DMS 273 treated with DMSO at 0.1 percent for 48 hours (cell line): ENCODE measurements at regions not wholly inside any gene's neighbourhood (a gene's known extent, or its start where the extent isn't known, plus 50 kb on each side); places are given as distances from the start of the nearest gene placed in this dataset.

Experiments used
- DNase-seq: peaks from one replicate; lab custom pipeline; 2025; lab: John Stamatoyannopoulos, UW

DNA sequence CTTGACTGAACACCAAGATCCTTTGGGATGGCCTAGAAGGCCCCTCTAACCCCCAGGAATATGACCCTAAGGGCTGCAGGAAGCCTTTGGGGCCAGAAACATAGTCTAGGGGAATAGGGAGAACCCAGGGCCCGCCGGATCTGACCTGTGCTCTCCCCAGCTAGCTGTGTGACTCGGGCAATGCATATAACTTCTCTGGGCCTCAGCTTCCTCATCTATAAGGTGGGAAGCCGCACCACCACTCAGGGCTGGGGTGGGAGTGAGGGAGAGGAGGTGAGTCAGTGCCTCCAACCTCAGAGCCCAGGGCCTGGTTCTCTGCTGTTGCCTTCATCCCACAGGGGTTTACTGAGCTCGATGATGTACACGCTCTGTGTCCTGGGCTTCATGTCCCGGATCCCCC lies 434.4 kb downstream of the PTPRU start:
- DNase-seq = no peak

DNA sequence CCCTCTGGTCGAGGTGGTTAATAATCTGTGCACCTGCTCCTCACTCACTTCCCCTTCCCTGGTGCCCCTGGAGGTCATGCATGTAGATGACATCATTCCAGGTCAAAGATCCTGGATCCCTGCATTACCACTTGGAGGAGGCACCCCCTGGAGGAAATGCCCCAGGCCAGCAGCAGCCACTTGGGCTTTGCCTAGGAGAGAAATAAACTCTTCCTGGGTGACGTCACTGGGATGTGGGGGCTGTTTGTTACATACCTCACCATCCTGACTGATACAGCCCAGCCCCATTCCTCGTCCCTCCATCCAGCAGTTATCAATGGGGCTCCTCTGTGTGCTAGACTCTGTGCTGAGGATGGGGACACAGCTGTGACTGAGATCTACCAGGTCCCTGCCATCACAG lies 433.6 kb downstream of the PTPRU start:
- no peak for DNase-seq

DNA sequence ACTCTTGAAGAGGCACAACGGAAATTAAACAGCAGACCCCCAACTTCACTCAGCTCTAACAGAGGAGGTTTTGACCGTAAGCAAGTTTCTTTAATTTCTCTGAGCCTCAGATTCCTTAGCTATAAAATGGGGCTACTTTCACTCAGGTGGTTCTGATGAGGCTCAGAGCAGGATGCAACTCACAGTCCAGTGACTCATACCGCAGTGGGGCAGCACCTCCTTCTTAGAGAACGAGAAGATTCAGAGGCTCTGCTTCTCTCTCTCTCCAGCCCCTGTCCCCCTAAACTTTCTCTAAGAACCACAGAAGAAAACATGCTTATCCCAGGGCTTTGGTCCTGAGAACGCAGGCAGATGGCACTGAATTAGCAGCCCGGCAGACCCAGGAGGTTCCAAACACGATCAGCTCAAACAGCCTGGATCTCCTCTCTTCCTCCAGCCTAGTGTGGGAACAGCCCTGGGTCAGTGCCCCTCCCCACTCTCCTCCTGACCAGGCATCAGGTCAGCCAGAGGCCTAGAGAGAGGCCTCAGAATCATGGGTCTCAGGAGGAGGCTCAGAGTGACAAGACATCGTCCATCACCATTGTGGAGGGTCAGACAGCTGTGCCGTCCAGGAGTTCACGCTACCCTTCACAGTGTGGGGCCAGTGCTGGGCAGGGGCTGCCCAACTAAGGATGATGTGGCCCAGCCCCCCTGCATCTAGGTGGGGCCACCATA lies 433.0 kb downstream of the PTPRU start:
- no peak for DNase-seq

DNA sequence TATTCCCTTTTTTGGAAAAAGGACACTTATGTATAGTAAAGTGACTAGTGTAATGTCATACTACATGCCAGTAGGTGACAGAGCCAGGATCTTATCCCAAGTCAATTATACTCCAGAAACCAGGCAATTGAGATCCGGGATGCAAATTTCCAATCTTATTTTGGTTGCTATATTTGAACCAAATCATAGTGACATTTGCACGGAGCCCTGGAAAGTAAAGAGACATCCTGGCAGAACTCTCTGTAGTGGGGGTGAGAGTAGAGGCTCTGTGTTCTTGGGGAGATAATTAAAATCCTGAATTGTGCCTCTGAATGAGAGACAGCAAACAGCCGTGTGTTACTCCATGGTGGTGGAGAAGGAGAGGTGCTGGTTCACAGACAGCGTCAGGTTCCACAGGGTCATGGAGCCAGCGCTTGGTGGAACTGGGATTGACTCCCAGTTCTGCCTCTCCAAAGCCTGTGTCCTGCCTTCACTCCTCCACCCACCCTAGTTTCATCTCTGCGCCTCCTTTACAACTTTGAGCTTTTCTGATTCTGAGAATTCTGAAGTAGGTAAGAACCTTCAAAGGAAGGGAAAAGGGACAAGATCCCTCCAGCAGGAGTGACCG lies 432.3 kb downstream of the PTPRU start:
- DNase-seq = no peak

DNA sequence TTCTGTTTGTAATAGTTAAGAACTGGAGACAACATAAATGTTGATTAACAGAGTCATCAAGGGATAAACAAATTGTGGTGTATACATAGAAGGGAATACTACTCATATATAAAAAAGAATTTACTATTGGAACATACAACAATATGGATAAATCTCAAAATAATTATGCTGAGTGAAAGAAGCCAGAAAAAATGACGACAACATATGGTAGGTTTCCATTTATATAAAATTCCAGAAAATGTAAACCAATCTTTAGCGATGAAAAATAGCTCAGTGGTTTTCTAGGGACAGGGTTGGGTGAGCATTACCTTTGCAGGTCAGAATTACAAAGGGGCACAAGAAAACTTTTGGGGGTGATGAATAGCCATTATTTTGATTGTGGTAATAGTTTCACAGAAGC lies 431.6 kb downstream of the PTPRU start:
- DNase-seq = no peak

DNA sequence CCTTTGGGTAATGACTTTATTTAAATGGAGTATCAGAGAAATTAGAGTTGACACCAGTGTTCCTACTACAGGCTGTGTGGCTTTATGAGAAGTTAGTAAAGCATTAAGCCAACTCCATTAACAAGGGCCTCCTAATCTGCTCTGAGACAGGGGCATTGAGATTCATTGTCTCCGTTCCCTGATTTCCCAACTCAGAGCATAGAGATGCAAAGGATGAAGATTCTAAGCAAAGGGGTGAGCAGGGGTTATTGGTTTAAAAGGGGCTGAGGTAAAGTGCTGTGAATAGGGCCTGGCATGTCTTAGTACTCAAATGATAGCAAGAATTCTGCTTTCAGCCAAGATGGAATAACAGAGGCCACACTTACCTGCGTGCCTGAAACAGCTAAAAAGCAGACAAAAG lies 428.4 kb downstream of the PTPRU start:
- DNase-seq = no peak

DNA sequence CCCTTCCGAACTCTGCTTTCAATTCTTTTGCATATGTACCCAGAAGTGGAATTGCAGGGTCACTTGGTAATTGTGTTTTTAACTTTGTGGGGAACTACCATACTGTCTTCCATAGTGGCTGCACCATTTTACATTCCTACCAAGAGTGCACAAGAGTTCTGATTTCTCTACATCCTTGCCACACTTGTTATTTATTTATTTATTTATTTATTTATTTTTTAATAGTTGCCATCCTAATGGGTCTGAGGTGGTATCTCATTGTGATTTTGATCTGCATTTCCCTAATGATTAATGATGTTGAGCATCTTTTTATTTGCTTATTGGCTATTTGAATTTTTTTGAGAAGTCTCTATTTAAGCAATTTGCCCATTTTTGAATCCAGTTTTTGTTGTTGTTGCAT lies 422.4 kb downstream of the PTPRU start:
- DNase-seq = no peak

DNA sequence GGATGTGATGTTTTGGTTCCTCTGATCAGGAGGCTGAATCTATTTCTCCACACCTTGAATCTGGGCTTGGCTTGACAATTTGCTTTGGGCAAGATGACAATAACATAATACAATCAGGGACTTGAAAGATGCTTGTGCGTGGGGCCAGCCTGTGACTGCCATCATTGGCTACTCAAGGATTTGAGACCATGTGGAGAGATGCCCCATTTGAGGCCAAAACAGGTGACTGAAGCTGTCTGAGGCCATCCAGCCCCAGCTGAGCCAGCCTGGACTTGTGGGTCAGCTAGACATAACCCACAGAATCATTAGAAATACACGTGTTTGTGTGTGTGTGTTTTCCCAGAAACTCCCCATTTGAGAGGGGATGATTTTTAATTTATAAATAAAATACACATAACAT lies 421.5 kb downstream of the PTPRU start:
- DNase-seq = no peak

DNA sequence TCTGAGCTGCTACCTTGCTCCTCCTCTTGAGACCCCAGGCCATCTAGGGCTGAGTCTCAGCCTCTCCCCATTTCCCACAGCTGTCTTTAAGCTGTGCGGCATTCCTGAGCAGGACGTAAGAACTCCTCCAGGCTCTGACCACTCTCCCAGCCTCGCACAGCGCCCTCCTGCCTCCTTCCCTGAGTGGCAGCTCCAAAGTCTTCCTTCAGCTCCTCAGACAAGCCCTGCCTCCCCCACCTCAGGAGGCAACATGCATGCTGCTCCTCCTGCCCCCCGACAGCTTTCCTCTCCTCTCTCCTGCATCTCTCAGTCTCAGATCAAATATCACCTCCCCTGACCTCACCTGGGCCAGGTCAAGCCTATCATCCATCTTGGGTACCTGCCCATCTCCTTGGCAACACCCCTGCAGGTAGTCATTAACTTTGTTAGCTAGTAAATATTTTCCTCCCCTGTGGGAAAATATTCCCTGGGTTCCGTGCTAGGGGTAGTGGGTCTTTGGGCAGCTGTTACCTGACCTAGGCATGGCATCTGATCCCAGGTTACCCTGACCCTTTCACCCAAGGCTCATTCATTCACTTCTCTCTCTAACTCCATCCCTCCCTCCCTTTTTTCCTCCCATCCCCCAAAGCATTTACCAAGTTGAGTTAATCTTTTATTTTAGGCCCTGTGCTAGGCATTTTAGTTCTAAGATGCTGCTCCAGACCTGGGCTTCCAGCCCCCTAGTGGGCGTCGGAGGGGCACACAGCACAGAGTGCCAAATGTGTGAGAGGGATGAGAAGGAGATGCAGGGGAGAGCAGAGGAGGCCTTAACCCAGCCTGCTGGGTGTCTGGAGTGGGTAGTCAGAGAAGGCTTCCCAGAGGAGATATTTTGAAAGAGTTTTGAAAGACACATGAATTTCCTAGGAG lies 419.9 kb downstream of the PTPRU start:
- DNase-seq = no peak

DNA sequence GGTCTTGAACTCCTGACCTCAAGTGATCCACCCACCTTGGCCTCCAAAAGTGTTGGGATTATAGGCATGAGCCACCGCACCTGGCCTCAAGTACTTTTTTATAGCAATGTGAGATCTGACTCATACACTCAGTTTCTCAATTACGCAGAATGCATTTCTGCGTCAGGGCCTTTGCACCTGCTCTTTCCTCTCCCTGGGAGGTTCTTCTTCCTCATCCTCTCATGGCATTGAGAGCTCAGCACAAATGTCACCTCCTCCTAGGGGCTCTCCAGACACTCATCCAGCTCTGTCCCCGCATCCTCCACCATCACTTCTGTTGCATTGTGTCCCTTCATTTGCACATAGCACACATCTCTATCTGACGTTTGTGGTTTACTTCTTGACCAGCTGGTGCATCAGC lies 418.8 kb downstream of the PTPRU start:
- no peak for DNase-seq

DNA sequence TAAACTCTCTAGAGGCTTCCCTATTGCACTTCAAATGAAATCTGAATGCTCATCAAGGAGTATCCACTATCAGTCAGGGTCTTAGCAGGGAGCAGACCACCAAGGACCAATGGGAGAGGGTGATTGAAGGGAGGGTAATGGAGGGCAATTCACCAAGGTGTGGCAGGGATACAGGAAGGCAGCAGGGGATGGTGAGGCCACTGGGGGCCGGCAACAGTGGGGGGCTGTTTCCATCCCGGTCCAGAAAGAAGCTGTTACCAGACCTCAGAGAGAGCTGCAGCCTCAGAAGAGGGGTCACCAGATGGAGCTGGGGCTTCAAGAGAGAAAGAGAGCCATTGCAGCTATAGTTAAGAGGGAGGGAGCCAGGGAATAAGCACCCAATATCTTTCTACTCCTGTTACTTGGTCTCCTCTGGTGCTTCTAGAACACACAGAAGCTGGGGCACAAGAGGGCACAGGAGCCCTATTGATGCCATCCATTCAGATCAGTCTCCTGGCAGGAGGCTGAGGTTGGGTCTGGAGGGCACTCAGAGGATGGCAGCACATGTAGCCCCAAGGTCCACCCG lies 417.6 kb downstream of the PTPRU start:
- no peak for DNase-seq

DNA sequence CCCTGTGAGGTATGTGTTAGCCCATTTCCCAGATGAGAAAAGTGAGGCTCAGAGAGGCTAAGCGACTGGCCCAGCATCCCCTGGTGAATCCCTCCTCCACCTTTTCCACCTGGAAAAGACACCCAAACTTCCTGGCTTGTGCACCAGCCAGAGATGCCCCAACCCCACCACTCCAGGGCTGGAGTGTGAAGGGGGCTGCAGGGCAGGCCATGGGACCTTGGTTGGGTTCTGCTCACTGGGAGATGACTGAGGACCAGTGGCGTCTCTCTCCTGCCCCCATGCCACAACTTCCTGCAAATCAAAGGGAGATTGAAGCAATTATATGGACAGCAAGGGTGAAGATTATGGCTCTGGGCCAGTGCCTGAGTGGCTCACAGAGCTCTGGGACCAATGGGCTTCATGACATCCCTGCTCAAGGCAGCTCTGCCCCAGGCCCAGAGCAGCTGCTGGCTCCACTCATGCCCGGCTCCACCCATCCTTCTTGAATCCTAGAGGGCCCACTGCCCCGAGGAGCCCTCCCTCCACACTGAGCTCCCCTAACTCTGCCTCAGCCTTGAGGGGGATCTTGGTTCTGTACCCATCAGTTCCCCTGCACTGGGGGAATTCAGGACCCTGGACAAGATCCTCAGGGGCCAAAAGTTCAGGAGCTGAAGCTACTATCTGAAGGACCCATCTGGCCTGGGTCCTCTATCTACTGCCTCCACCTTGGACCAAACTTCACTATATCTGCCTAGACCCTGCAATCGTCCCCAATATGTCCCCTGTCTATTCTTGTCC lies 416.9 kb downstream of the PTPRU start:
- DNase-seq = no peak

DNA sequence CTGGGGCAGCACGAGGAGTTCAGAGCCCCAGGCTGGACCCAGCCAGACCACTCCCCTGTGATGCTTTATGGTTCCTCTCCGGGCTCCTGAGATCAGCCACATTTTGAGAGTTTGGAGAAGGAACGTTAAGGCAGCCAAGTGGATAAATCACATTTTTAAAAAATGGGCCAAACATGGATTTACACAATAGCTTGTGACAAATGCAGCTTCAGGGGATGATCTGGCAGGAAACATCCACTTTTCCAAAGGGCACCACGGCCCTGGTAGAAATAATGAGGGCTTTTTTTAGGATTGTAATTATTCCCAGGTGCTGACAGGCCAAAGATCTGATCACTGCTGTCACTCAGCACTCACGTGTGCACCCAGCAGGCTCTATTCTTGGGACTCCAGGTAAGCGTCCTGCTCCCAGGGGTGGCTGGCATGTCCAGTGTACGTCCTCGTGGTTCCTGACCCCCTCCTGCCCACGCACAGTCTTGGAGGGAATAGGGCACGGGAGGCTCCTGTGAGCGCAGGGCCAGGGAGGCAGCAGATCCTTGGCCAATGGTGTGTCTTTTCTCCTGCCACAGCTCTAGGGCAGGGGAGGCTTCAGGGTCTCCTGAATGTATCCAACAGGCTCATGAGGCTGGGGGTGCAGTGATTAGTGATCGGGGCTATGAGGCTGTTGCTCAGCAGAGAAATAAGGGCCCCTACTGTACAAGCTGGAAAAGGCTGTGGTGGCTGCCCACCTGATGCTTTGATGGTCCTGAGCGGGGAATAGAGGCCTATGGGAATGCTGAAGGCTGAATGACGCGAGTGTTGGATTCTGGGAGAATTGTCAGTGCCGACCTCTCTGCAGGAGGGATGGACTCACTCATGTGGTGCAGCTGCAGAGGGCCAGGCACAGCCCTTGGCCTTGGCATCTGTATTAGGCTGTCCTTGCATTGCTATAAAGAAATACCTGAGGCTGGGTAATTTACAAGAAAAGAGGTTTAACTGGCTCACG lies 415.7 kb downstream of the PTPRU start:
- no peak for DNase-seq

DNA sequence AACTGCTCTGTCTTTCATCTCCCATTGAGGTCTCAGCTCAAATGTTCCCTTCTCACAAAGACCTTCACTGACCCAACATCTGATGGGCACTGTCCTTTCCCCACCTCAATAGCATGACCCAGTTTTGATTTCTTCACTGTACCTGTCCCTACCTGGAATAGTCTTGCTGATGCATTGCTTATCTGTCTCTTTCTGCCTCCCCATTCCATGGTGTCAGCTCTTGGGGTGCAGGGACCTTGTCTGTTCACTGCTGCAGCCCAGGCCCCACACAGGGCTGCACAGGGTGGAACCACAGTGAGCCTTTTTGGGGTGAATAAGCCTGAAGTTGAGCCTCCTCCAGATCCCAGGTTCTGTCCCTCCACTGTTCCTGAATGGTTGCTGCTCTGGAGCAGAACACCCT lies 414.9 kb downstream of the PTPRU start:
- DNase-seq = no peak

DNA sequence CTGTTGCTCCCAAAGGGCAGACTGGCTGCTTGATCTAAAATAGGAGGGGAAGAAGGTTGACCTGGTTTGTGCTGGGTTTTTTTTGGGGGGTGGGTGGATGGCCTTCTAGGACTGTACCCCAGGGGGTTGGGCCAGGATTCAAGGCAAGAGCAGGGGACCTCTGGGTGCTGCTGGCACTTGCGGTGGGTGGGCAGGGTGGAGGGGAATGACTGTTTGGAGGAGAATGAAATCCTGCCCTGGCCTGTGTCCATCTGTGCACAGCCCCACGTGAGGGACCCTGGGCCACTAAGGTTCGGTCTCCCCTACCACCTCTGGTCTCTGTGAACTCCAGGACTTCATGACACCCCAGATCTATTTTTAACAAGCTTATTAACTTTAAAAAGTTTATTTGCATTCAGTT lies 414.2 kb downstream of the PTPRU start:
- no peak for DNase-seq

DNA sequence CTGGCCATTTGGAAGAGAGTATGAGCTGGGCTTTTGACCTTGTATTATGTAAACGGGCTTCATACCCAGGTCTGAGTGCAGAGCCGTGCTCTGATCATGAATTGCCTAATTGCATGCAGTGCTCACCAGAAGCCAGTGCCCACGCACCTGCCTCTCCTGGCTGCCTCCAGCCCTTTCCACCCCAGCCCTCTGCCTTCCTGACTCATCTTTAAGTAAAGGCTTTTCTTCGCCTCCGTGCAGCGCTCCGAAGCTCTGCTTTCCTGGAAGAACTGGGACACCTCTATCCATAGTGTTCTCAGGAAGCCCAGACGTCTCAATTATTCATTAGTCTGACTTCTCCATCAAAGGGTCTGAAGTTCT lies 413.7 kb downstream of the PTPRU start:
- DNase-seq = no peak

DNA sequence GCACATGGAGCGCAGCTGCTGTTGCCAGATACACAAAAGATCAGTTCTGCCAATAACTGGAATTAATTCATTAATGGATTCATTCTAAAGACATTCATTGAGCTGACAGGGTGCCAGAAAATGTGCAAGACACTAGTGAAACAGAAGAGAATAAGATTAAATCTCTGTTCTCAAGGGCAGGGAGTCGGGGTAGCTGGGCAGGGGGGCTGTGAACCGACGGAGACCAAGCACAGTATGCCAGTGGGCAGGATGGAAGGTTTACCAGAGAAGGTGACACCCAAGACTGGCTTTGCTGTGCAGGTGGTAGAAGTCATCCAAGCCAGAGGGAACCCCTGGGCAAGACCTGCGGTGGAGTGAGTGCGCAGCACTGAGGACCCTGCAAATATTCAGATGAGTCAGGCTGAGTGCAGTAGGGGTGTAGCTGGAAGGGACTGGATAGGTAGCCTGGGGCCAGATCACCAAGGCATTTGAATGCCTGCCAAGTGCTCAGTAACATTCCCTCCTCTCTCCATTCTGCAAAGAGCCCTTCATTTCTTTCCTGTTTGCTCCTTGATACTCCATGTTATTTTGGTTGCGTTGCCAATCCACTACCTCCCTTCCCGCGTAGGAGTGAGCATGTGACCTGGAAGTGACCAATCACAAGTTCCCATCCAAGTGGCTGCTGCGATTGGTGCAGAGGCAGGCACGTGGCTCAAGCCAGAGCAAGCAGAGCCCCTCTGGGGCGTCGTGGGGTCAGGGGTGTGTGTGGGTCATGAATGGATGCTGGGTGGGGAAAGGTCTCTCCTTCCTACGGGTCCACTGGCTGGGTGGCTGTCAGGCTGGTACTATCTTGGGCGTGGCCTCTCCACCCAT lies 413.1 kb downstream of the PTPRU start:
- DNase-seq = no peak

DNA sequence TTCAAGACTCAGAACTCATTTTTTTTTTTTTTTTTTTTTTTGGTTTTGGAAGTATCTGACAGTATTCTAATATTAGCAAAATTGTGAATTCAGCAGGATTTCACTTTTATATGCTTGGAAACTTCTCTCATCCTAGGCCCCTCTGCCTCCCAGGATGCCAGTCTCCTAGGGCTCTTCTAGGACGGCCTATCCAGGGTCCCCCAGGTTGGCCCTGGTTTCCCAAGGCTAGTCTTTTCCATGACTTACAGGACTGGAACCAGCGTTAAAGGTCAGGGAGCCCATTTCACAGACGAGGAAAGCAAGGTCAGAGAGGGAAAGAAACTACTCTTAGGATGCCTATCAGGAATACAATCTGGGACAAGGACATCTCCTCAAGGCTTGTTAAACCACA lies 412.5 kb downstream of the PTPRU start:
- no peak for DNase-seq

DNA sequence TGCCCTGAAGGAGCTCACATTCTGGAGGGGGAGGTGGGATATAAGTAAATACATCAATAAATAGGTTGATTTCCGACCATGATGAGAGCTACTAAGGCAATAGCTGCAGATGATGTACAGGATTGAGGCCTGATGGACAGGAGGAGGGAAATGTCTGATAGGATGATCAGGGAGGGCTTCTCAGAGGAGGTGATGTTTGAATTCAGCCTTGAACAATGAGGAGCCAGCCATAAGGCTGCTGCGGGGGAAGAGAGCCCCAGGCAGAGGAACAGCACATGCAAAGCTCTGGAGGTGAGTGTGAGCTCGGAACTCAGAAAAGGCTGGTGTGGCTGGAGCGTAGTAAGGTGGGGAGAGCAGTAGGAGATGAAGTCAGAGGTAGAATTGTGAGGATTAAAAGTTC lies 411.7 kb downstream of the PTPRU start:
- no peak for DNase-seq

DNA sequence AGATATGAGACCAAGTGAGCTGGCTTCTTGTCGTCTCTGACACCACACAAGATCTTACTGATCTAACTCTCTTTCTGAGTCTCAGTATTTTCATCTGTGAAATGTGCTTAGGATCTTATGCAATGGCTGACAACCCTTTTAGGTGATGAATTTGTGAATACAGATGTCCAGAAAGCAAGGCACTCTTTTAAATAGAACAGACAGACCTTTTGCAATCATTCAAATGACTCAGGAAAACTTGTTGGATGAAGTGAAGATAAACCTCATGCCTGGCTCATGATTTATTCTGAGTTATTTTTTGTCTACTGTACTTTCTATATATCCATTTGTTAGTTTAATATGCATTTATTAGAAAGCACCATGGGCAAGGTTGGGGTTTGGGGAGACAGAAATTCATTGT lies 411.3 kb downstream of the PTPRU start:
- no peak for DNase-seq
